CD4-positive, alpha-beta T cell treated with Interleukin-2 at 100 ng/mL for 4 hours (primary cell): ENCODE measurements at regions not wholly inside any gene's neighbourhood (a gene's known extent, or its start where the extent isn't known, plus 50 kb on each side); places are given as distances from the start of the nearest gene placed in this dataset.
"Not testable (repeated sequence)": the region's sequence is repeated elsewhere in the genome, so short reads cannot be mapped to it uniquely, and the experiment has no call there.

Source experiments
- DNase-seq: peaks from one replicate; pipeline ENCODE4 v3.0.0-alpha.2; 2020; ENCODE audit warnings: low spot score

- DNase-seq, result no peak
These were observed 285.8 kb downstream of the TMX3 start for GRCh38 chr18:68429111-68429510.

GRCh38 chr18:68428661-68429060 is 286.2 kb downstream of the TMX3 start:
- no peak for DNase-seq

GRCh38 chr18:68427951-68428401 is 286.9 kb downstream of the TMX3 start:
- no peak for DNase-seq

- no peak for DNase-seq
These were observed 288.1 kb downstream of the TMX3 start for GRCh38 chr18:68426731-68427315.

- DNase-seq, result no peak
These were observed 296.0 kb downstream of the TMX3 start for GRCh38 chr18:68418881-68419280.

- DNase-seq, result no peak
These were observed 296.6 kb downstream of the TMX3 start for GRCh38 chr18:68418226-68418868.

- no peak for DNase-seq
These were observed 297.1 kb downstream of the TMX3 start for GRCh38 chr18:68417826-68418225.

- DNase-seq, result no peak
These were observed 297.6 kb downstream of the TMX3 start for GRCh38 chr18:68417166-68417799.

GRCh38 chr18:68414407-68414806 is 300.5 kb downstream of the TMX3 start:
- no peak for DNase-seq

- no peak for DNase-seq
These were observed 305.3 kb downstream of the TMX3 start for GRCh38 chr18:68409576-68409975.

GRCh38 chr18:68406761-68407160 is 308.1 kb downstream of the TMX3 start:
- no peak for DNase-seq

GRCh38 chr18:68402784-68403183 is 312.1 kb downstream of the TMX3 start:
- no peak for DNase-seq

- DNase-seq, result no peak
These were observed 314.0 kb downstream of the TMX3 start for GRCh38 chr18:68400889-68401288.

- DNase-seq, result no peak
These were observed 315.2 kb downstream of the TMX3 start for GRCh38 chr18:68399721-68400120.

- no peak for DNase-seq
These were observed 317.5 kb downstream of the TMX3 start for GRCh38 chr18:68397241-68398035.

GRCh38 chr18:68394705-68395104 is 320.2 kb downstream of the TMX3 start:
- DNase-seq, result no peak

- no peak for DNase-seq
These were observed 323.1 kb downstream of the TMX3 start for GRCh38 chr18:68391801-68392200.

GRCh38 chr18:68387246-68387645 is 327.7 kb downstream of the TMX3 start:
- no peak for DNase-seq

- not testable (repeated sequence) for DNase-seq
These were observed 330.9 kb downstream of the TMX3 start for GRCh38 chr18:68383979-68384378.

GRCh38 chr18:68376926-68377325 is 338.0 kb downstream of the TMX3 start:
- DNase-seq, result no peak

- DNase-seq, result no peak
These were observed 352.0 kb downstream of the TMX3 start for GRCh38 chr18:68362907-68363306.

- no peak for DNase-seq
These were observed 359.3 kb downstream of the TMX3 start for GRCh38 chr18:68355637-68356036.

GRCh38 chr18:68354176-68354575 is 360.7 kb downstream of the TMX3 start:
- no peak for DNase-seq
